A673 (cell line): ENCODE measurements at regions not wholly inside any gene's neighbourhood (a gene's known extent, or its start where the extent isn't known, plus 50 kb on each side); places are given as distances from the start of the nearest gene placed in this dataset.
A peak's percentile ranks its signal among the peaks of the same experiment; 100 is the strongest.
"Not testable (repeated sequence)": the region's sequence is repeated elsewhere in the genome, so short reads cannot be mapped to it uniquely, and the experiment has no call there.

Experiments
- BruUV-seq: library from RNA; stranded (reverse); fragments of 400-500 nt; replicated peaks from 2 replicates; lab custom pipeline; 2021; lab: Mats Ljungman, UMichigan
- CTCF ChIA-PET: fragments of 300-600 bp; sonication (Branson Sonifier 250); formaldehyde crosslinking; loops from one replicate; lab custom pipeline; 2022; ENCODE audit warnings: antibody characterized with exemption; lab: Charles Lee
- POLR2A ChIA-PET: fragments of 300-600 bp; sonication (Branson Sonifier 250); formaldehyde crosslinking; loops from one replicate; lab custom pipeline; 2022; ENCODE audit warnings: antibody characterized with exemption; ENCODE audit not compliant: low non-redundant PET; lab: Charles Lee
- DNase-seq: peaks from one replicate; pipeline ENCODE4 v3.0.0-alpha.2; 2015; ENCODE audit warnings: low spot score
- H3K27ac ChIP-seq: fragments of 200-600 bp; sonication (generic); 2 replicates; pipeline ENCODE4 v1.5.1; 2016; ENCODE audit warnings: mixed run types, low read depth, mild to moderate bottlenecking, mixed read lengths, antibody characterized with exemption, low read length; ENCODE audit not compliant: poor library complexity, severe bottlenecking
- H3K27me3 ChIP-seq: fragments of 200-600 bp; sonication (generic); replicated peaks from 2 replicates; pipeline ENCODE4 v1.6.1; 2017; ENCODE audit warnings: mixed run types, low read depth, mild to moderate bottlenecking, mixed read lengths, antibody characterized with exemption, low read length; ENCODE audit not compliant: insufficient read depth, poor library complexity
- H3K36me3 ChIP-seq: fragments of 200-600 bp; sonication (generic); 2 replicates; pipeline ENCODE4 v1.6.1; 2016; ENCODE audit warnings: mixed run types, mild to moderate bottlenecking, mixed read lengths, antibody characterized with exemption, low read length; ENCODE audit not compliant: insufficient read depth, poor library complexity, severe bottlenecking
- H3K4me1 ChIP-seq: fragments of 200-600 bp; sonication (generic); 2 replicates; pipeline ENCODE4 v1.6.1; 2017; ENCODE audit warnings: mixed run types, mild to moderate bottlenecking, mixed read lengths, antibody characterized with exemption, low read length; ENCODE audit not compliant: insufficient read depth, poor library complexity, severe bottlenecking
- H3K4me3 ChIP-seq: fragments of 200-600 bp; sonication (generic); 2 replicates; pipeline ENCODE4 v1.5.1; 2016; ENCODE audit warnings: low read depth, mixed run types, mild to moderate bottlenecking, mixed read lengths, low read length; ENCODE audit not compliant: poor library complexity, severe bottlenecking
- H3K9me3 ChIP-seq: fragments of 200-600 bp; sonication (generic); 2 replicates; pipeline ENCODE4 v1.6.1; 2016; ENCODE audit warnings: mixed run types, low read depth, mild to moderate bottlenecking, mixed read lengths, antibody characterized with exemption, low read length; ENCODE audit not compliant: poor library complexity, severe bottlenecking
- EZH2 ChIP-seq: fragments of 200-600 bp; sonication (generic); IDR thresholded peaks from 2 replicates; pipeline ENCODE4 v1.6.1; 2017; ENCODE audit warnings: borderline replicate concordance, low read depth, mild to moderate bottlenecking, mixed read lengths, antibody characterized with exemption, low read length; ENCODE audit not compliant: poor library complexity, severe bottlenecking
- intact Hi-C: fragments of 100-400 bp; cut with micrococcal nuclease; formaldehyde crosslinking; loops from one replicate; pipeline ENCODE4 v1.10.0; 2022; ENCODE audit not compliant: unreplicated experiment
- TF ChIP-seq, protein P1 (sequence below): fragments of 300-800, 200-600 bp; sonication (generic); conservative IDR thresholded peaks from 2 replicates; pipeline ENCODE4 v1.5.1; 2017; ENCODE audit warnings: low read depth, mild to moderate bottlenecking, antibody characterized with exemption, low read length, moderate library complexity, mixed read lengths

DNA sequence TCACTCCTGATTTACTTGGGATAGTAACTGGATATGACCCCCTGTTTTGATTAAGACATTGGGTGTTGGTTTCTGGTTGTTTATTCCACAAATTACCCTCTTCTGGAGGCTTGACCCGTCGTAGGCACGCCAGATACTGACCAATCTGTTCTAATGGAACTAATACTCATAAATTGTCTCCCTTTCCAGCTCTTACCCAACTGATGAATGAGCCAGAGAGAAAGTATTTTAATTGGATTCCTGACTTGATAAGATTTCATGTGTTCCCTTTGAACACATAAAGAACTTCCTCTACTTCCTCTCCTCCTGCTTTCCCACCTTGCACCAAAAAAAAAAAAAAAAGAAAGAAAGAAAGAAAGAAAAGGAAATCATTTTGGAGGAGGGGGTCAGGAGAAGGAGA lies 340.9 kb downstream of the PCNX1 start:
- no peak overlapping the region for H3K4me3 ChIP-seq
- peaks cover 4% of the 10 kb centered on the region for H3K4me1 ChIP-seq
- no peaks in the 10 kb centered on the region for H3K27me3 ChIP-seq
- CTCF ChIA-PET, result no interaction called here
- POLR2A ChIA-PET, result no interaction called here
- intact Hi-C loops, result no loop called here
- TF ChIP-seq, protein P1, sequence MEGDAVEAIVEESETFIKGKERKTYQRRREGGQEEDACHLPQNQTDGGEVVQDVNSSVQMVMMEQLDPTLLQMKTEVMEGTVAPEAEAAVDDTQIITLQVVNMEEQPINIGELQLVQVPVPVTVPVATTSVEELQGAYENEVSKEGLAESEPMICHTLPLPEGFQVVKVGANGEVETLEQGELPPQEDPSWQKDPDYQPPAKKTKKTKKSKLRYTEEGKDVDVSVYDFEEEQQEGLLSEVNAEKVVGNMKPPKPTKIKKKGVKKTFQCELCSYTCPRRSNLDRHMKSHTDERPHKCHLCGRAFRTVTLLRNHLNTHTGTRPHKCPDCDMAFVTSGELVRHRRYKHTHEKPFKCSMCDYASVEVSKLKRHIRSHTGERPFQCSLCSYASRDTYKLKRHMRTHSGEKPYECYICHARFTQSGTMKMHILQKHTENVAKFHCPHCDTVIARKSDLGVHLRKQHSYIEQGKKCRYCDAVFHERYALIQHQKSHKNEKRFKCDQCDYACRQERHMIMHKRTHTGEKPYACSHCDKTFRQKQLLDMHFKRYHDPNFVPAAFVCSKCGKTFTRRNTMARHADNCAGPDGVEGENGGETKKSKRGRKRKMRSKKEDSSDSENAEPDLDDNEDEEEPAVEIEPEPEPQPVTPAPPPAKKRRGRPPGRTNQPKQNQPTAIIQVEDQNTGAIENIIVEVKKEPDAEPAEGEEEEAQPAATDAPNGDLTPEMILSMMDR, result no peak
- TF ChIP-seq EZH2, result no peak
- BruUV-seq, result no TSS peak
- DNase-seq, result no peak
- no peak overlapping the region for H3K27ac ChIP-seq
- H3K9me3 ChIP-seq, result no peaks in the 10 kb centered on the region
- no peaks in the 10 kb centered on the region for H3K36me3 ChIP-seq

DNA sequence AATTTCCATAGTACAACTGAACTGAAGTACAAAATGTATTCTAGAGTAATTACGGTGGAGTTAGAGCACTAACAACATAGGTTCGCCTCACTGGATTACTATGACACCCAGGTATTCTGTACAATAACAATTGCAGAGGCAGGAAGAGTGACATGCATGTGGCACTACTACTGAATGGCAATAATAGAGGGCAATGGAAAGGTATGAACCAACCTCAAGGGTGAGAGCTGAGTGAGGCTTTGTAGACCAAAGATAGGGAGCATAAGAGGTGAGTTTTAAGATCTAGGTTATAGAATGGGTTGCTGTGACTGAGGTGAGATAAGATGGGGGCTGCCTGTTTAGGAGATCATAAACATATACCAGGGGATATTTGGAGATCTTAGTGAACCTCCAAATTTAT lies 343.1 kb downstream of the PCNX1 start:
- H3K4me3 ChIP-seq, result no peak overlapping the region
- H3K27me3 ChIP-seq, result no peaks in the 10 kb centered on the region
- no TSS peak for BruUV-seq
- peaks cover 4% of the 10 kb centered on the region for H3K4me1 ChIP-seq
- ChIA-PET CTCF (no interaction called here), POLR2A (no interaction called here)
- no peak for DNase-seq
- no peak overlapping the region for H3K27ac ChIP-seq
- no peaks in the 10 kb centered on the region for H3K36me3 ChIP-seq
- TF ChIP-seq, protein P1, result no peak
- no peak for TF ChIP-seq EZH2
- intact Hi-C loops, result no loop called here
- H3K9me3 ChIP-seq, result no peaks in the 10 kb centered on the region

GRCh38 chr14:71250791-71251190 lies 343.5 kb downstream of the PCNX1 start:
- no TSS peak for BruUV-seq
- TF ChIP-seq, protein P1, result no peak
- TF ChIP-seq EZH2, result no peak
- ChIA-PET POLR2A (no interaction called here), CTCF (no interaction called here)
- Histone ChIP-seq H3K4me1 (peaks cover 4% of the 10 kb centered on the region), H3K36me3 (no peaks in the 10 kb centered on the region), H3K27ac (no peak overlapping the region), H3K9me3 (no peaks in the 10 kb centered on the region), H3K4me3 (no peak overlapping the region), H3K27me3 (no peaks in the 10 kb centered on the region)
- intact Hi-C loops, result no loop called here
- DNase-seq, result no peak

- POLR2A ChIA-PET, CTCF ChIA-PET, H3K27ac ChIP-seq, BruUV-seq, DNase-seq, H3K36me3 ChIP-seq, H3K27me3 ChIP-seq, H3K4me1 ChIP-seq, intact Hi-C loops: not testable (repeated sequence)
- peaks cover 13% of the 10 kb centered on the region for H3K9me3 ChIP-seq
- H3K4me3 ChIP-seq, result peak overlapping the region; percentile 43
Observed at GRCh38 chr14:71254091-71254719, 346.9 kb downstream of the PCNX1 start.
